SU-DHL-6 (cell line): ENCODE measurements at regions not wholly inside any gene's neighbourhood (a gene's known extent, or its start where the extent isn't known, plus 50 kb on each side); places are given as distances from the start of the nearest gene placed in this dataset.

Experiments used
- H2AFZ ChIP-seq: fragments of 200-600 bp; sonication (generic); 2 replicates; pipeline ENCODE4 v1.6.1; 2014; ENCODE audit warnings: low read depth, mild to moderate bottlenecking, moderate library complexity, mixed read lengths, antibody characterized with exemption, low read length; ENCODE audit not compliant: severe bottlenecking
- H3F3A ChIP-seq: fragments of 200-600 bp; shearing (Covaris generic); 2 replicates; pipeline ENCODE4 v1.6.0; 2016; ENCODE audit warnings: antibody characterized with exemption, mild to moderate bottlenecking; ENCODE audit not compliant: insufficient read depth
- H3K27ac ChIP-seq: fragments of 200-600 bp; sonication (generic); 2 replicates; pipeline ENCODE4 v1.5.1; 2016; ENCODE audit warnings: low read depth, mild to moderate bottlenecking, low read length, moderate library complexity, mixed read lengths
- H3K27me3 ChIP-seq: fragments of 200-600 bp; sonication (generic), shearing (Covaris generic); 2 replicates; pipeline ENCODE4 v1.6.0; 2014; ENCODE audit warnings: mild to moderate bottlenecking, low read length
- H3K36me3 ChIP-seq: fragments of 200-600 bp; sonication (generic); 2 replicates; pipeline ENCODE4 v1.6.1; 2014; ENCODE audit warnings: mild to moderate bottlenecking, low read length, mixed read lengths
- H3K4me2 ChIP-seq: fragments of 300-600, 200-600 bp; shearing (Covaris generic), sonication (generic); 2 replicates; pipeline ENCODE4 v1.6.0; 2014; ENCODE audit warnings: low read length, low read depth, mild to moderate bottlenecking; ENCODE audit not compliant: poor library complexity, severe bottlenecking
- H3K4me3 ChIP-seq: fragments of 200-600 bp; sonication (generic); 2 replicates; pipeline ENCODE4 v1.5.1; 2014; ENCODE audit warnings: antibody characterized with exemption, low read length, mild to moderate bottlenecking, mixed read lengths; ENCODE audit not compliant: insufficient read depth, poor library complexity, severe bottlenecking
- H3K79me2 ChIP-seq: fragments of 200-600 bp; sonication (generic); 2 replicates; pipeline ENCODE4 v1.6.1; 2014; ENCODE audit warnings: mild to moderate bottlenecking, low read length, moderate library complexity; ENCODE audit not compliant: insufficient read depth
- H3K9ac ChIP-seq: fragments of 200-600 bp; sonication (generic); 2 replicates; pipeline ENCODE4 v1.7.0; 2014; ENCODE audit warnings: mild to moderate bottlenecking, low read length
- H3K9me2 ChIP-seq: fragments of 200-600 bp; sonication (generic); replicated peaks from 2 replicates; pipeline ENCODE4 v1.6.1; 2014; ENCODE audit warnings: low read length; ENCODE audit not compliant: insufficient read depth
- H3K9me3 ChIP-seq: fragments of 200-600 bp; sonication (generic); 2 replicates; pipeline ENCODE4 v1.6.1; 2014; ENCODE audit warnings: low read length, mixed read lengths; ENCODE audit not compliant: insufficient read depth
- H4K20me1 ChIP-seq: fragments of 200-600 bp; sonication (generic); 2 replicates; pipeline ENCODE4 v1.6.1; 2014; ENCODE audit warnings: low read depth, mild to moderate bottlenecking, antibody characterized with exemption, low read length, moderate library complexity, mixed read lengths
- CTCF ChIP-seq: fragments of 200-600 bp; sonication (generic); IDR thresholded peaks from one replicate; pipeline ENCODE4 v1.5.1; 2017; ENCODE audit warnings: antibody characterized with exemption, mild to moderate bottlenecking, low read length, moderate library complexity; ENCODE audit not compliant: insufficient read depth, poor library complexity, severe bottlenecking
- EZH2phosphoT487 ChIP-seq: fragments of 200-600 bp; sonication (generic), shearing (Covaris generic); conservative IDR thresholded peaks from 2 replicates; pipeline ENCODE4 v1.6.1; 2018; ENCODE audit warnings: mild to moderate bottlenecking, antibody characterized with exemption, low read length, moderate library complexity, mixed read lengths

DNA sequence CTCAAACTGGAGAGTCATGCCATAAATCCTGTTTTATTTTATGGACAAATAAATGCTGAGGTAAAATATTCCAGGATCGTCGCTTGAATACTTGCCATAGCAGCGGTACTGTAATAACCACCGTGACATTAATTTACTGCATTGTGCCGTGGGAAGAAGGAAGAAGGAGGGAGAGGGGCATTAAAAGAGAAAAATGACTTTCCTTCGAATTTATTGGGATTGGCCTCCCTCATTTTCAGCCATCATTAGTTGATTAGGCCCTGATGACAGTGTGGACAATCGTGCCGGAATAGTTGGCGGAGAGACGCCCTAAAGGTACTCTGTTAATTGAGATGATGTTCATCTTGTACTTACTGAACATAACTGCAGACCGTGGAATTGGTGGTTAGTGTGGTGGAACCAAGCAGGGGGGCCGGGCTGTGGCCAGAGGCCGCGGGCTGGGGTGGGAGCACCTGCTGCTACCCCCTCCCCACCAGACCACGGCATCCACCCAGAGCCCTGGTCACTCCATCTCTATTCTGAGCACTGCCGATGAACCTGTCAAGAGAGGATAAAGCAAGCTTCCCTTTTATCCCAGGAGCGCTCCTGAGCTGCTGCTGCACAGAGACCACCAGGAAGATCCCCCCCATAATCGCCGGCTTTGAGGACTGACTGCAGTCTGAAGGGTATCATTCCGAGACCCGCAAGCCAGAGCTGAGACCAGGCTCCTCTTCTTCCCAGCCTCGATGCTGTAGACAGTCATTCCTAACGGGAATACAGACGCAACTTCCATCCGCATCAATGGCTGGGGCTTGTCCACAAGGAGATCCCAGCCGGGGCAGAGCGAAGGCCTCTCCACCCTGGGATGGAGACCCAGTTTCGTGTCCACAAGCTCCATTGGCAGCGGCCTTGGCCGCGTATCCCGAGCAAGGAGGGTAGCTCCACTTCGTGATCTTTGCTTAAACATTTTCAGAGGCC is 168.3 kb upstream of the TSHZ3 start:
- no peaks in the 10 kb centered on the region for H3K9me3 ChIP-seq
- H3K79me2 ChIP-seq: no peaks in the 10 kb centered on the region
- no peaks in the 10 kb centered on the region for H3K36me3 ChIP-seq
- no peak overlapping the region for H3K4me2 ChIP-seq
- no peaks in the 10 kb centered on the region for H3F3A ChIP-seq
- H3K9me2 ChIP-seq: no peaks in the 10 kb centered on the region
- no peak overlapping the region for H3K4me3 ChIP-seq
- H3K9ac ChIP-seq: no peak overlapping the region
- no peak overlapping the region for H2AFZ ChIP-seq
- H3K27ac ChIP-seq: no peak overlapping the region
- no peaks in the 10 kb centered on the region for H4K20me1 ChIP-seq
- TF ChIP-seq CTCF: no peak
- no peak for TF ChIP-seq EZH2phosphoT487
- H3K27me3 ChIP-seq: no peaks in the 10 kb centered on the region

DNA sequence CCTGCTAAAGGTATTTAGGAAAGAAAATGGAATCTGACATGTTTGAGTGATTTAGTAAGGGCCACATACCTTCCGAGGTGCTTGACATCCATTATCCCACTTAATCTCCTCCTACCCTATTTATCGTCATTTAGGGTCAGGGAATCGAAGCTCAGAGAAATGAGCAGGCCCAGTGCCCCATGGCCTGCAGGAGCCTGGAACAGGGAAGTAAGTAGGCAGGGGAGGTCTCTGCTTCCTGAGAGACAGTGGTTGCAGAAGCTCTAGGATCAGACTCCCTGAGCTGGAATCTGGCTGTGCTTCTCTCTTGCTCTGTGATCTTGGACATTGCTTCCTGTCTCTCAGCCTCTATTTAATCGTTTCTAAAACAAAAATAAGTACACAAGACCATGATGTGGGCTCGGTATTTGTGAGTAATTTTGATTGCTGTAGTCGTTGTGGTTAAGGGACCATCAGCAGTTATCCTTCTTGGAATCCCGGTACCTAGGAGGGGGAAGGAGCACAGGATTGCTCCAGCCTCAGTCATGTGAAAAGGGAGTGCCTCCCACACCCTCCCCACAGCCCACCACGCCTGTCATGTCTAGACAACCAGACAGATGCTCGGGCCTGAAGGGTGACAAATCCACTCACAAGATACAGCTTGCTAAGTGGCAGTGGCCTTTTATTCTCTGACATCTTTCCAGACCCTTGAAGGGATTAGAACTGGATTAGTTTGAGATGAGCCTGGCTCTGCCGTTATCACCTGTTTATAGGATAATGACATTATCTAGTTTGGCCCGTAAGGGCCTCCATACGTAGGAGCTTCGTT is 169.2 kb upstream of the TSHZ3 start:
- Histone ChIP-seq H3K79me2 (no peaks in the 10 kb centered on the region), H3K9me3 (no peaks in the 10 kb centered on the region), H3K27ac (no peak overlapping the region), H3K36me3 (no peaks in the 10 kb centered on the region), H3F3A (no peaks in the 10 kb centered on the region), H4K20me1 (no peaks in the 10 kb centered on the region), H3K9me2 (no peaks in the 10 kb centered on the region), H2AFZ (no peak overlapping the region), H3K4me2 (no peak overlapping the region), H3K27me3 (no peaks in the 10 kb centered on the region), H3K9ac (no peak overlapping the region), H3K4me3 (no peak overlapping the region)
- TF ChIP-seq EZH2phosphoT487 (no peak), CTCF (no peak)

GRCh38 chr19:31519256-31519655 is 170.0 kb upstream of the TSHZ3 start:
- Histone ChIP-seq H3K79me2 (no peaks in the 10 kb centered on the region), H3K4me3 (no peak overlapping the region), H3K4me2 (no peak overlapping the region)

More at GRCh38 chr19:31519256-31519655, 170.0 kb upstream of the TSHZ3 start:
- Histone ChIP-seq H3K27me3 (no peaks in the 10 kb centered on the region), H3K36me3 (no peaks in the 10 kb centered on the region), H3F3A (no peaks in the 10 kb centered on the region), H3K27ac (no peak overlapping the region), H3K9ac (no peak overlapping the region), H4K20me1 (no peaks in the 10 kb centered on the region), H2AFZ (no peak overlapping the region), H3K9me2 (no peaks in the 10 kb centered on the region), H3K9me3 (no peaks in the 10 kb centered on the region)
- TF ChIP-seq CTCF: no peak
- TF ChIP-seq EZH2phosphoT487: no peak
